ENCODE measurements at regions not wholly inside any gene's neighbourhood (a gene's known extent, or its start where the extent isn't known, plus 50 kb on each side); places are given as distances from the start of the nearest gene placed in this dataset.
"Not testable (repeated sequence)": the region's sequence is repeated elsewhere in the genome, so short reads cannot be mapped to it uniquely, and the experiment has no call there.

DNA sequence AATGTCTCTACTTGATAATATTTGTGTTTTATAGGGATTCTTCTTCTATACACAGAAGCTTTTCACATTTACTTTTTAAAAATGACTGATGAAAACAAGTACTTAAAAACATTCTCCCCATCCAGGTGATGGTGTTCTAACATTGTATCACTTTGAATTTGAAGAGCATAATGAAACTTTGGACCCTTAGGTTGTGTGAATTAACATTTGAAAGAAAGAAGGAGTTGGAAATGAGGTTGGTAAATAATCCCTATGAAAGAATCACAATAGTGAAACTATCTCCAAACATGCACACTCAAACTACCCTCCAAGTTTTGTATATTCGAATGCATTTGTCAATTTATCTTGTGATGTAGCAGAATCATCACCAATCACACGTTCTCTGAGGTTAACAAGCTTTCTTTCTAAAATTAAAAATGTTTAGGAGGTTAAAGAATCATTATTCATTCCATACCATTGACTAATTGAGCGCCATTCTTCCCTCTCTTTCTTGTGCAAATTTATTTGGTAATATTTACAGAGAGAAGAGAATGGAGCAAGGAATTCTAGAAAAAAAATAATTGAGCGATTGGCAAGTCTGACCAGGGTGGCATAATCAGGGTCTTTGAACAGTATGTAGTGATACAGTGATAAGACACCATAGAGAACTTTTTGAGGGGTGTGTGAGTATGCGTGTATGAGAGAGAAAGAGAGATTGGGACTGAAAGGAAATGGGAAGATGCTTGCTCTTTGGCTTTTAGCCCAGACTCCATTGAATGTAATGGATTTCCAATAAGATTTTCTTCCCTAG is 260.0 kb upstream of the NRXN1 start:
- DNase-seq = no peak

DNA sequence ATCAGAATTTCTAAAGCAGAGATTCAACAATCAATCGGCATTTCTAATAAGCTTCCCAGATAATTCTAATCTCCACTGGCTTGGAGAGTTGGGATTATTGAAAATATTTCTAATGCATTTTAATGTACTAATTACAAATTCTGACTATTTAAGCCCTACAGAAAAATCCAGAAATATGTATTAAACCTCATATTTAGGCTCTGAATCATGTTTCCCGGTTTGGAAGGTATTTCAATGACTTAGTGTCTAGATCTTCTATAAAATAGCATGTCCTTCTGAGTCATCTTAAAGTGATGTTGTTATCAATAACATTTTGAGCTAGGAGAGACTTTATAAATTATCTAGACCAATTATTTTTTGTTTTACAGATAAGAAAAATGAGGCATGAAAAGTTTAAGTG is 258.8 kb upstream of the NRXN1 start:
- no peak for DNase-seq

DNA sequence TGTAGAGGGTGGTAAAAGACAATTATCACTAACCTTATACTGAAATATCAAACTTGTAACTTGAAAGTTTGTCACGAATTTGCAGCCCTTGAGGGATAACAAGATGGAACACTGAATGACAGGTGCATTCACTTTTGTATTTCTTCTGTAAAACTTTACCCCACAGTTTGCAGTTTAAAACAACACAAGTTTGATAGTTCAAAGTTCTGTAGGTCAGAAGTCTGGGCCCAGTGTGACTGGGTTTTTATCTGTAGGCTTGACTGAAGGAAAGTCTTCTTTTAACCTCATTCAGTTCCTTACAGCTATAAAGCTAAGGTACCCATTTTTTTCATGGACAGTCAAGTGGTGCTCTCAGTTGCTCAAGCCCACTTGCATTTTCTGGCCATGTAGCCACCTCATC is 257.1 kb upstream of the NRXN1 start:
- DNase-seq = no peak

DNA sequence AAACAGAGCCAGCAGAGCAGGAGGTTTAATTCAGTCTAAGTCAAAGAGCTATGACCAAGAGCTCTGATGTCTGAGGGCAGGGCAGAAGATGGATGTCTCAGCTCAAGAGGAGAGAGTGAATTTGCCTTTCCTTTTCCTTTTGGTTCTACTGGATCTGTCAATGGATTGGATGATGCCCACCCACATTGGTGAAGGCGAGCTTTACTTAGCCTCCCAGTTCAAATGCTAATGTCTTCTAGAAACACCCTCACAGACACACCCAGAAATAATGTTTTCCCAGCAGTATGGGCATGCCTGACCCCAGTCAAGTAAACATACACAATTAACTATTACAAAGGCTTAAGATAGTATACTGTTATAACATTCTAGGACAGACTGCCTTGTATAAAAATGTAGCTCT is 236.3 kb upstream of the NRXN1 start:
- DNase-seq = no peak

DNA sequence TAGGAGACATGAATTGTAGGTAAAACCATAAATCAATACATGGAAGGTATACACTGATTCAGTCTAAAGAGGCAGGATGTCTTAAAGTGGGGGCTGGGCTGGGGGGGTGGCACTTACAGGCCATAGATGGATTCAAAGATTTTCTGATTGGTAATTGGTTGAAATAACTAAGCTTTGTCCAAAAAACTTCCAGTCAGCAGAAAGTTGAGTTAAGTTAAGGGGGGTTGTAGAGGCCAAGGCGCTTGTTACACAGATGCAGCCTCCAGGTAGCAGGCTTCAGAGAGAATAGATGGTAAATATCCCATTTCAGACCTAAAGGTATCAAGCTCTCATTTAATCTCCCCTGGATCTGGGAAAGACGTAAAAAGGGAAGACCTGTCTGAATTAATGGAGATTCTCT is 233.6 kb upstream of the NRXN1 start:
- DNase-seq = no peak

DNA sequence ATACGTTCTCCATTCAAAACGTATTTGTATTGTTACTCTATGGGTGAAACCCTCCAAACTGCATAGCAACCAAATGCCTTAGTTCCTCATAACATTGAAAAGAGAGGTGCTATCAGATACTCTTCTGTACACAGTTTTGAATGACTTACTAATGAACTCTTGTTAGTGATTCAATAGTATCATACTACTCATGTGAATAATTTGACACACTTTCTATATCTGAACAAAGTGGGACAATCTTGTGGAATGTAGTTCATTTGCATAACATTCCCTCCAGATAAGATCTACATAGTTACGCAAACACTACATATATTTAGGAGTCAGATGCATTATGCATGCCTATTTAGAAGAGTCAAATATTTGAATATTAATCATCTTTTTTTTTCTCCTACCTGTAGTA is 232.0 kb upstream of the NRXN1 start:
- DNase-seq = no peak

DNA sequence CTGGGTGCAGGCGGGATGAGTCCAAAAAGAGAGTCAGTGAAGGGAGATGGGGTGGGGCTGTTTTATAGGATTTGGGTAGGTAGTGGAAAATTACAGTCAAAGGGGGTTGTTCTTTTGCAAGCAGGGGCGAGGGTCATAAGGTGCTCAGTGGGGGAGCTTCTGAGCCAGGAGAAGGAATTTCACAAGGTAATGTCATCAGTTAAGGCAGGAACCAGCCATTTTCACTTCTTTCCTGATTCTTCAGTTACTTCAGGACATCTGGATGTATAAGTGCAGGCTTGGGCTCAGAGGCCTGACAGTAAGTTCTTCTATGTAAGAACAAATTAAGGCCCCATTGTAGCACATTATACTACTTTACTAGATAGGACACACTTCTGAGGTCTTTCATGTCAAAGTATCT is 231.2 kb upstream of the NRXN1 start:
- DNase-seq = not testable (repeated sequence)

DNA sequence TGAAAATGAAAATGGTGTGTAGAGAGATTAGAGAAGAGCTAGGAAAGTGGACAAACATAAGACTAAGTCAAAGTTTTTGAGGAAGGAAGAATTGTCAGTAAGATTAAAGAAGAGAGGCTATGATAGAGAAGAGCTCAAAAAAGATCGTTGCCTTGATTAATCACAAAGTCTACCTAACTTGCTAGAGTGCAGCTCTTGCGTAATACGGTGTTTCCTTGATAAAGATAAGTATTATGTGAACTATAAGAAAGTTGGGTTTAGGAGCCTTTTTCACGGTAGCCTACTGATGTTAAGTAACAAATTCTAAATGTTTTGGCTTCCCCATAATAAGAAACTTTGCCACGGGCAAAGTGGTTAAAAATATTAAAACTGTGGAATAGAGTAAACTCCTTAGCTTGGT is 226.4 kb upstream of the NRXN1 start:
- no peak for DNase-seq

DNA sequence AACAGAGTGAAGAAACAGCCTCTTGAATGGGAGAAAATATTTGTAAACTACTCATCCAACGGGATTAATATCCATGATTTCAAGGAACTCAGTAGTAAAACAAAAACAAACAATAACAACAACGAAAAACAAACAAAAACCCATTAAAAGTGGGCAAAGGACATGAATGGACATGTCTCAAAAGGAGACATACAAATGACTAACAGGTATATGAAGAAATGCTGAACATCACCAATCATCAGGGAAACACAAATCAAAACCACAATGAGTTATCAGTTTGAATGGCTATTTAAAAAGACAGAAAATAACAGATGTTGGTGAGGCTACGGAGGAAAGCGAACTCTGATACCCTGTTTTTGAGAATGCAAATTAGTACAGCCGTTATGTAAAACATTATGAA is 224.8 kb upstream of the NRXN1 start:
- no peak for DNase-seq

DNA sequence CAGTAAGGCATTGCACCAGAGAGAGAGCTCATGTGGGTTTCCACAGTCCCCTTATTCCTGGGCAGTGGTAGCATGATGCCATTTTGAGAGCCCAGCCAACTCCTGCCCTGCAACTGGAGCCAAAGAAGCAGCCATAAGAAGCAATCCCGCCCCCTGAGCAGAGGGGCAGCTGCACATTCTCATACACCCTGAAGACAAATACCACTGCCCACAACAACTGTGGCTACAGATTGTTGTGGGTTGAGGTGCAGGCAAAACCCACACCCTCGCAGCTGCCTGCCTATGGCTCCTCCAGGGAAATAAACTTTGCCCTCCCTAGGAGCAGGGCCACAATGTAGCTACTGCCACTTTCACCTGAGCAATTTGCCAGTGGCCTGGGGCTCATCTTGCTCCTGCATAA is 219.4 kb upstream of the NRXN1 start:
- no peak for DNase-seq

DNA sequence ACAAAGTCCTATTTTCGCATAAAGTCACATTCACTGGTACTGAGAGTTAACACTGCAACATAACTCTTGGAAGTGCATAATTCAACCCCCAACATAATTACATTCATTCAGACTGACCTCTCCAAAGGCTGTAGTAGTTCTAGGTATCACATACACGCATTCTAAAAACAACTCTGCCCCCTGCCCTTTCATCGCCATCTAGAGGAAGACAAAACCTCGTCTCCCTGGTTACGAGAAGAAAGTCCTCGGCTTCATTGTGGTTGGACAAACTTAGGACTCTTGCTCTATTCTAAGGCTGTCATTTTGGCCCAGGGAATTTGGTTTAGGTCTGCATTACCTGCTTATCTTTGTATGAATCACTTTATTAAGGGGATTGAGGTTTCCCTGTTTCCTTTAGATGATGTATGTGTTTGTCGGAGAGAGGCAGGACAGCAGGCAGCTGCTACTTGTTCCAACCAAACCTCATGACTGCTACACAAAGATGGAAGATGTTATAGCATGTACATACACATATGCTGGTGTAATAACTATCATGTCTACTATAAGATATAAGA is 215.4 kb upstream of the NRXN1 start:
- no peak for DNase-seq

DNA sequence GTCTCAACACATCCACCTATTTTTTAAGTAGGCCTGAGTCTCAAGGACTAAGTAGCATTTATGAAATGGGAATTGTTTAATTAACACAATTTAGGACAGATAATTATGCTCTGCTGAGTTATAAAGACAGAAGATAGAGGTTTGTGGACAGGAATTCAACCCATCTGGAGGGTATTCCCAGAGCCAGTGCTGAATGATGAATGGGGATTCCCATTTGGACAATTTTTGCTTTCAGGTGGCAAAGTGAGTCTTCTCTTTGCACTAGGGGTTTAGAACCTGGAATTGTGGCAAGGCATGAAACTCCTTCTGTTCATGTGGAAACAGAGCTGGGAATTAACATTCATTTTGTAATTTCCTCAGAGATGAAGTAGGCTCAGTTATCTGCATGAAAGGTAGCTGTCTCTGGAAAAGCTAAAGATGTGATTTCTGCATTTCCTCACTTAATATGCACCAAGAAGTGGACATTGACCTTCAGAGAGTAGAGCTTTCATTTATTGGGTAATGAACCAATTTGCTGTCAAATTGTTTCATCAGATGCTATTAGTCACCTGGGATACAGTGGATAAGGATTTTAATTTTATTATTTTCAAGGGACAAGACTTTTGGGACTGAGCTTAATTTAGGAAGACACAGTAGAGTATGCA is 212.1 kb upstream of the NRXN1 start:
- DNase-seq = no peak

DNA sequence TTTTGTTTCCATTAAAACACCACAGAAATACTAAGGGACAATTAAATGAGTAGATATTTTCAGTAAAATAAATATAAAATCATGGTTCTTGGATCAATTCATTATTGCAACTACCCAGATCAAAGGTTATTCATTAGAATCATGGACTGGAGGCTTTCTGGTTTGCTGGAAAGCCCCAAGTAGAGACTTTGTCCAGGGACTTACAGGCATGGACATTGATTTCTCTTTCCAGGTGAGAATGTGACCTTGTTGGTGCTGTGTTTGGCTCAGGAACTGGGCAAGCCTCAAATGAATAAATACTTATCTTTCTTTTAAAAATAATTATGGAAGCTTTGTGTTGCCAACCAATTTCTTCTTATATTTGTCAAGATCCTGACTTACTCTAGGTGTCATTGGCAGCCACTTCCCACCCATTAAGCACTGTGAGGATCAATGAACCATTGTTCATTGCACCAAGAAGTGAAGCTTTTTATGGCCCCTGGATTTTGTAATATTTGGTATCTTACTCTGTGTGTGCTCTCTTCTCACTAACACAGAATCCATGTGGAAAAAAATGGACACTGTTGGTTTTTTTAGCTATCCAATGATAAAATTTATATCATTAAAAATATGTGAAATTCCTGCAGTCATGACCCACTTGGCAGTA is 205.8 kb upstream of the NRXN1 start:
- DNase-seq = no peak

DNA sequence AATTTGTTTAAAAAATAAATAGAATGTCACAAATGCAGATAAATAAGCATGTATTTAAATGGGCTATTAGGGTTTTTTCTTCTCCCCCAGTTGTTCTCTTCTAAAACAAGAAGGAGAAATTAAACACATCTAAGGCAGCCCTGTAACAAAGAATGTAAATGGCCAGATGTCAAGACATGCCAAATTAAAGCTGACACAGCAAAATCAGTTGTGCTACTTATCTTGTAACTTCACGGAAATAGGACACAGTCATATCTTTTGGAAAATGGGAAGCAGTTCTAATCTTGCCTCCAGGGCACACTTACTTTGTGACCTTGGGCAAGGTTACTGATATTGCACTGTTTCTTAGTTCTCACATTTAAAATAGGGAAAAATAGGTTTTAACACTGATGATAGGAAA is 200.1 kb upstream of the NRXN1 start:
- DNase-seq = no peak

DNA sequence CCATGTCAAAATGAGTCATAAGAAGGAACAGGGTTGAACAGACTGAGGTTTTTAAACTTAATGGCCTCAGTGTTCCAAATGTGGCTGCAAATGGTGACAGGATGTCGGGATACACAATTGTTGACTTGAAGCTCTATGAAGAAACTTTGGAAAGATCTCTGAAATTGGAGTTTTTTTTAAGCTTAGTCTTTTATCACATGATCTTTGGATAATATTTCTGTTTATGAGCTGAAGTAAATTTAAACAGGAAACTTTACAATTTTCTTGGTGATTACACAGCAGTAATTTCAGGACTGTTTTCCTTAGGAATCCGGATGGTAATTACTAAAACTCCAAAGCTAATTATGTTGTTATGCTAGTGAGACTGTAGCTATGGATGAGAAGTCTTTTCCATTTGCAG is 199.1 kb upstream of the NRXN1 start:
- no peak for DNase-seq

DNA sequence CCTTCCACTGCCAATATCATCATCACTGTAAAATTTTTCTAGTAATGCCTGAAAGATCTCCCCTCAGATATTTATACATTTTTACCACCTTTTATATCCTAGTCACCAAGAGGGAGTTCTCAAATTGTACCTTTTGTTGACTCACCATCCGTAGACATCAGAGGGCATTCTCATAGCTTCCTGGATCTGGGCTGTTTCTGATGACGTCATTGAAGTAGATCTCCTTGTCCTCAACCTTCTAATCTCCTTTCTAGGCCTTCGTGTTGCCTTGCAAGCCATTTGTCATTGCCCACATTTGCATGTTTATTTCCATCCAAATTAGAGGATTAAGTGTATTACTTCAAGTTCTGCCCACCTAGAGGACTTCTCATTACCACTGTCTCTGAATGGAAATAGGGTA is 193.4 kb upstream of the NRXN1 start:
- DNase-seq = no peak

DNA sequence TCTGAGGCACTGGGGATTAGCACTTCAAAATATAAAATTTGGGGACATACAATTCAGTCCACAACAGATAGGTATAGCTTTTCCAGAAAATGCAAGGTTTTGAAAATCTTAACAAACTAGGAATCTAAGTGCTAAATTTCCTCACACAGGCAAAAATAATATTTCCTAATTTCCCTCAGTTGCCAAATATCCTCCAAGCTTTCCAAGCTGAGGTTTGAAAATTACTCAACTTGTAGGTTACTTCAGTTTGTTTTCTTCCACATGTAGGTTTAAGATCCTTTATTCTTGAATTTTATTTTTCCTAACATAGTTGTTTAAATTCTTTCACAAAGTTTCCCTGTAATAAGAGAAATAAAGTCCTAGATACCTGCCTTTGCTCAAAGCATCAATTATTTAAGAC is 192.9 kb upstream of the NRXN1 start:
- no peak for DNase-seq

DNA sequence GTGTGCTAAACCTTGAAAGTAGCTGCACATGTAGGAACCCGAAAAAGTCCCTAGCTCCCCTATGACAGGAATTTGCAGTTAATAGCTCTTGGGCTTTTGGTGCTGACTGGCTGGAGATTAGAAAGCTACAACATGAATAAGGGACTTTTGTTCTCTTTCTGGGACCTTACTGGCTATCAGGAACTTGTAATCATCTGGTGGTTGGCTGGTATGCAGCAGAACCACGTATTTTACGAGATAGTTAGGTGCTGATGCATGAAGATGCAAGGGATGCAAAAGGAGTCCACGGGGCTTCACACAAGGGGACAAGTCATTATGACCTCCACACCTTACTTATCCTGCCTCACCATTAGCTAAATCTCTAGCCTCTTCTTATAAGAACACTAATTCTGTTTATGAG is 190.2 kb upstream of the NRXN1 start:
- no peak for DNase-seq

DNA sequence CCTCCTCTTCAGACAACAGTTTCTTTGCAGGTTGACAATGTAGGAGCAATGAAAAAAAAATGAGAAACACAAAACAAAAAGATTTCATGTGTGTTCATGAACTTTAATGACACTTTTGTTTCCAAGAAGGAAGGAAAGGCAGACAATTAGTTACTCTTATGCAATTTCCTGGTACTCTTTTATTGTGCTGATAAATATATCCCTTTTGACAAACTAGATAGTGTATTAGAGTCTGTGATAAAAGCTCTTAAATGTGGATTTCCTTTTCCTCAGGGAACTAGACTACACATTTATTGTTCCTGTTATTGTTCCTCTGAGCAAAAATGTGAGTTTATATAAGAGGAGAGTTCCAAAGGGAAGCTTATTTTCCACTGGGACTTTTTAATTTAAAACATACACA is 188.7 kb upstream of the NRXN1 start:
- no peak for DNase-seq

DNA sequence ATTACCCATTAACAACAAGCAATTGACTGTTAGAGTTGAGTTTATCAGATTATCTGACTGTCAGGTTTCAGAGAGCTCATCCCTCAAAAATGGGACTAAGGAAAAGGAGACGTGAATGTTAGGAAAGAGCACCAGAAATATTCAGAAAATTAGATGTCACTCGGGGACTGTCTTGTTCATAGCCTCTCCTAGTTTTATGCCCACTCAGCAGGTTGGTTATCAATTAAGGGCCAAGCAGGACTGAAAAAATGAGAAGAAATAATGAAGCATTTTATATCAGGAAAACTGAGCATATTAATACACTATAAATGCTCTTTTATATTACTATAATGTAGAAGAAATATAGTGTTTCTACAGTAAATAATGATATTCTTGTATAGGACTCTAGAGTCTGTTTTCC is 188.1 kb upstream of the NRXN1 start:
- no peak for DNase-seq

DNA sequence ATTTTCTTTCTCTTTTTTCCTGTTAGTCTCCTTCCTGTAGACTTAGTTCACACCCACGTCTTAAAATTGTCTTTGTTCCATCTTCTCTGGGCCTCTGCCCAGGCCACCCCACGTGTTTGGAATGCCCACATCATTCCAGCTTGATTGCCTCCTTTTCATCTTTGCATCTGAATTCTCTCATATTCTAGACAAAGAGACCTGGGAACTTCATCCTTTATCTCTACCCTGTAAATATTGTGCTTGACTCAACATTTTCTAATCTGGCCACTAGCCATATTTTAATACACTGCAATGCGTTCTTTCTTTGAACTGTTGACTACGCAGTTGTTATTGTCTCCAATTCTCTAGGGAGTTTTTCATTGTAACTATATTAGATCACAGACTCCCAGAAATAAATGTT is 187.5 kb upstream of the NRXN1 start:
- DNase-seq = no peak

DNA sequence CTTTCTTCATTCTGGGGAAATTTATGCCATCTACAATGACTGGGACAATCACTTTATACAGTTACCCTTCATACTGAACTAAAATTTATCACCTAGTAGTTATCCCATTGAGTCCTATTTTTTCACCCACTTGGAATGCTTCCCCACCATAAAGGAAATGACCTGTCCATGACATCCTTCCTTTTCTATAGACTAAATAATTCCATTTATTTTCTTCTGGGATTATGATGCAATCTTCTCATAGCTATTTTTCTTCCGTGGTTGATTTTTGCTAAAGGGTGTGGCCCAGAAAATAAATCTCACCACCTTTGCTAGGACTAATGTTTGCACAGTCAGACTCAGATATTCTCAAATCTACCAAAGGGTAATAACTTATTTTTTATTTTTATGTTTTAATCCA is 186.1 kb upstream of the NRXN1 start:
- no peak for DNase-seq

DNA sequence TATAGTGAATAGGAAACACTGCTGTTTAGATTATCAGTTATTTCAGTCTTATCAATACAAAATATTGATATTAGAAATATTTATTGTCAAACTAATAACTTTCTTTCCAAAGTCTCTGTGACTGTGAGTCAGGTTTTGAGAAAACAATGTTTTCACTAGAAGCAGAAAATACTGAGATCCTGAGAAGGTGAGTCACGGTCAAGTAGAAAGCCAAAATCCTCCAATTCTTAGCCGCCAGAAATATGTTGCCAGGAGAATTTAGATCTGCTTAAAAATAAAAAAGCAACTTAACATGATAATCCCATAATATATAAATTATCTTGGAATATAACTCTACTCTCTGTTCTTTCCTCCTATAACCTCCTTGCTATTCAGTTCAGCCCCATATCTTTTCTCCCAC is 181.9 kb upstream of the NRXN1 start:
- no peak for DNase-seq

DNA sequence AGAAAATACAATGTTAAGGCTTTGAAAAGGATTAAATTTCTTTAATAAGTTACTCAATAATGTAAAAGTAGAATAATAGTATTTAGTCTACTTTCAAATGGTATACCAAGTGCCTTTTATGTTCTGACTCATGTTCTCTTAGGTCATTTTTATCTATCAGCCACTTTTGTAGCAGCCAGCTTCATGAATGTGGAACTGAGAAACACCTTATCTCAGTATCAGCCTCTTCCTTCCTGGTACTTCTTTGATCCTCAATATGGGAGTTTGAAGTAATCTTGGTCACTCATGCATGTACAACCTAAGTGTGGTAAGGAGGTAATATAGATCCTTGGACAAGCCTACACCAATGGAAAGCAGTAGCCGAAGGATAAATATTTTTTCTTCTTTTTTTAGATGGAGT is 180.4 kb upstream of the NRXN1 start:
- DNase-seq = no peak
